H9 (cell line): ENCODE measurements at regions not wholly inside any gene's neighbourhood (a gene's known extent, or its start where the extent isn't known, plus 50 kb on each side); places are given as distances from the start of the nearest gene placed in this dataset.

Experiments used
- DNase-seq: peaks from one replicate; pipeline ENCODE4 v3.0.0-alpha.2; 2017
- H2AFZ ChIP-seq: one replicate; pipeline ENCODE4 v1.6.1; 2013; ENCODE audit warnings: mild to moderate bottlenecking, low read length, control low read depth, moderate library complexity
- H2AK5ac ChIP-seq: 2 replicates; pipeline ENCODE4 v1.6.1; 2013; ENCODE audit warnings: low read length, control low read depth, mixed read lengths; ENCODE audit not compliant: insufficient read length
- H2BK120ac ChIP-seq: one replicate; pipeline ENCODE4 v1.6.1; 2013; ENCODE audit warnings: low read depth, mild to moderate bottlenecking, low read length, control low read depth, inconsistent platforms; ENCODE audit not compliant: poor library complexity, severe bottlenecking
- H2BK12ac ChIP-seq: 2 replicates; pipeline ENCODE4 v1.6.1; 2013; ENCODE audit warnings: low read length, control low read depth, mixed read lengths, low read depth; ENCODE audit not compliant: insufficient read length
- H2BK15ac ChIP-seq: 2 replicates; pipeline ENCODE4 v1.6.1; 2013; ENCODE audit warnings: low read depth, low read length, control low read depth
- H2BK20ac ChIP-seq: one replicate; pipeline ENCODE4 v1.6.1; 2013; ENCODE audit warnings: low read depth, mild to moderate bottlenecking, low read length, control low read depth, inconsistent platforms; ENCODE audit not compliant: poor library complexity, severe bottlenecking
- H2BK5ac ChIP-seq: 2 replicates; pipeline ENCODE4 v1.6.1; 2013; ENCODE audit warnings: low read length, control low read depth, mixed read lengths; ENCODE audit not compliant: insufficient read length
- H3K14ac ChIP-seq: 2 replicates; pipeline ENCODE4 v1.6.1; 2013; ENCODE audit warnings: low read length, control low read depth; ENCODE audit not compliant: insufficient read depth
- H3K18ac ChIP-seq: 2 replicates; pipeline ENCODE4 v1.6.1; 2013; ENCODE audit warnings: low read depth, mild to moderate bottlenecking, mixed read lengths, low read length, control low read depth; ENCODE audit not compliant: insufficient read length
- H3K23ac ChIP-seq: 2 replicates; pipeline ENCODE4 v1.6.1; 2013; ENCODE audit warnings: low read length, control low read depth, mixed read lengths, low read depth; ENCODE audit not compliant: insufficient read length
- H3K23me2 ChIP-seq: 2 replicates; pipeline ENCODE4 v1.6.1; 2013; ENCODE audit warnings: low read depth, mild to moderate bottlenecking, mixed read lengths, low read length, control low read depth; ENCODE audit not compliant: insufficient read length, poor library complexity, severe bottlenecking
- H3K27ac ChIP-seq: 2 replicates; pipeline ENCODE4 v1.5.1; 2013; ENCODE audit warnings: low read length, control low read depth, mixed read lengths, low read depth; ENCODE audit not compliant: insufficient read length
- H3K27me3 ChIP-seq: 2 replicates; pipeline ENCODE4 v1.6.1; 2013; ENCODE audit warnings: low read length, control low read depth, inconsistent platforms; ENCODE audit not compliant: insufficient read depth
- H3K4ac ChIP-seq: 2 replicates; pipeline ENCODE4 v1.6.1; 2013; ENCODE audit warnings: low read depth, mild to moderate bottlenecking, control low read depth, inconsistent platforms, low read length, moderate library complexity
- H3K4me1 ChIP-seq: 2 replicates; pipeline ENCODE4 v1.6.1; 2013; ENCODE audit warnings: low read length, control low read depth, inconsistent platforms; ENCODE audit not compliant: insufficient read depth
- H3K4me2 ChIP-seq: 2 replicates; pipeline ENCODE4 v1.6.1; 2013; ENCODE audit warnings: low read length, control low read depth, mixed read lengths; ENCODE audit not compliant: insufficient read length, insufficient read depth
- H3K56ac ChIP-seq: 2 replicates; pipeline ENCODE4 v1.6.1; 2013; ENCODE audit warnings: low read depth, mild to moderate bottlenecking, mixed read lengths, low read length, control low read depth; ENCODE audit not compliant: insufficient read length
- H3K79me1 ChIP-seq: 2 replicates; pipeline ENCODE4 v1.6.1; 2013; ENCODE audit warnings: low read depth, mild to moderate bottlenecking, moderate library complexity, low read length, control low read depth, inconsistent platforms; ENCODE audit not compliant: insufficient read depth, poor library complexity, severe bottlenecking
- H3K79me2 ChIP-seq: 2 replicates; pipeline ENCODE4 v1.6.1; 2013; ENCODE audit warnings: low read length, control low read depth, inconsistent platforms; ENCODE audit not compliant: insufficient read depth
- H3K9ac ChIP-seq: 2 replicates; pipeline ENCODE4 v1.6.1; 2013; ENCODE audit warnings: low read length, control low read depth, mixed read lengths; ENCODE audit not compliant: insufficient read length; ENCODE audit errors: extremely low read depth
- H3K9me3 ChIP-seq: one replicate; pipeline ENCODE4 v1.6.1; 2013; ENCODE audit warnings: low read depth, low read length, inconsistent platforms; ENCODE audit not compliant: control insufficient read depth
- H3T11ph ChIP-seq: one replicate; pipeline ENCODE4 v1.6.1; 2013; ENCODE audit warnings: mild to moderate bottlenecking, low read length, control low read depth, inconsistent platforms
- H4K20me1 ChIP-seq: one replicate; pipeline ENCODE4 v1.6.1; 2013; ENCODE audit not compliant: control insufficient read depth, insufficient read length, insufficient read depth
- H4K5ac ChIP-seq: 2 replicates; pipeline ENCODE4 v1.6.1; 2013; ENCODE audit warnings: low read depth, mild to moderate bottlenecking, mixed read lengths, low read length, control low read depth; ENCODE audit not compliant: insufficient read length
- H4K8ac ChIP-seq: replicated peaks from 2 replicates; pipeline ENCODE4 v1.6.1; 2013; ENCODE audit warnings: low read length, control low read depth, mixed read lengths, low read depth; ENCODE audit not compliant: insufficient read length
- H4K91ac ChIP-seq: 2 replicates; pipeline ENCODE4 v1.6.1; 2013; ENCODE audit warnings: low read depth, mild to moderate bottlenecking, moderate library complexity, mixed read lengths, low read length, control low read depth; ENCODE audit not compliant: insufficient read length
- H3K27ac Mint-ChIP-seq, 3 experiments: 2 replicates in 2 of 3; 3 replicates in 1 of 3; pipeline ENCODE4 v1.8.0; 2020 to 2021; ENCODE audit warnings: mixed read lengths in 3 of 3, mild to moderate bottlenecking in 1 of 3, moderate library complexity in 1 of 3
- H3K27me3 Mint-ChIP-seq: 2 replicates; pipeline ENCODE4 v1.8.0; 2021; ENCODE audit warnings: low read depth, mild to moderate bottlenecking, moderate library complexity, mixed read lengths
- H3K36me3 Mint-ChIP-seq, 3 experiments: 2 replicates in 2 of 3; 3 replicates in 1 of 3; pipeline ENCODE4 v1.8.0; 2020 to 2021; ENCODE audit warnings: low read depth in 3 of 3, mixed read lengths in 3 of 3; ENCODE audit not compliant: insufficient read depth in 1 of 3
- H3K4me1 Mint-ChIP-seq, 2 experiments: 2 replicates each; pipeline ENCODE4 v1.8.0; 2020; ENCODE audit warnings: mixed read lengths in 2 of 2
- H3K4me3 Mint-ChIP-seq, 2 experiments: 2 replicates in 1 of 2; 3 replicates in 1 of 2; pipeline ENCODE4 v1.8.0; 2020 to 2021; ENCODE audit warnings: mild to moderate bottlenecking in 2 of 2, mixed read lengths in 2 of 2, moderate library complexity in 1 of 2
- H3K9me3 Mint-ChIP-seq, 2 experiments: 2 replicates in 1 of 2; 3 replicates in 1 of 2; pipeline ENCODE4 v1.8.0; 2020; ENCODE audit warnings: mild to moderate bottlenecking in 2 of 2, mixed read lengths in 2 of 2, moderate library complexity in 1 of 2
- CTCF ChIP-seq: fragments of 200-600 bp; sonication (generic); conservative IDR thresholded peaks from 3 replicates; pipeline ENCODE4 v1.8.0; 2021; ENCODE audit warnings: antibody characterized with exemption, mild to moderate bottlenecking
- WGBS: extraction: QIAGEN DNeasy Blood & Tissue Kit; methylation state at CpG from one replicate; pipeline ENCODE4 v1.1.7; 2013; ENCODE audit warnings: missing lambda C conversion rate, low lambda C conversion rate, mixed read lengths; ENCODE audit not compliant: insufficient read length; ENCODE audit errors: extremely low coverage; 5-methylcytosine and 5-hydroxymethylcytosine counted together

GRCh38 chr1:58931756-58932155 lies 147.9 kb upstream of the JUN start:
- DNase-seq, result no peak
- no peak overlapping the region for H2BK12ac ChIP-seq
- TF ChIP-seq CTCF, result no peak
- H3T11ph ChIP-seq, result no peak overlapping the region
- H3K36me3 Mint-ChIP-seq, result no peaks in the 10 kb centered on the region
- no peaks in the 10 kb centered on the region for H3K27me3 ChIP-seq
- no peaks in the 10 kb centered on the region for H3K79me2 ChIP-seq
- H4K20me1 ChIP-seq, result no peaks in the 10 kb centered on the region
- H3K27ac Mint-ChIP-seq, result no peak overlapping the region
- no peak overlapping the region for H4K5ac ChIP-seq
- H4K91ac ChIP-seq, result no peak overlapping the region
- no peak overlapping the region for H2BK5ac ChIP-seq
- H3K27ac ChIP-seq, result no peak overlapping the region
- no peak overlapping the region for H2BK120ac ChIP-seq
- WGBS, result no CpG with 5 or more reads among the region's 6 CpGs
- H3K27me3 Mint-ChIP-seq, result peaks cover 2% of the 10 kb centered on the region; the same call in 1 of the 2 replicates
- H3K18ac ChIP-seq, result no peak overlapping the region
- H3K56ac ChIP-seq, result no peak overlapping the region
- H2BK20ac ChIP-seq, result no peak overlapping the region
- H2BK15ac ChIP-seq, result no peak overlapping the region
- no peaks in the 10 kb centered on the region; the same call in 1 of the 2 replicates for H3K4me1 ChIP-seq
- no peak overlapping the region for H2AFZ ChIP-seq
- H2AK5ac ChIP-seq, result no peak overlapping the region
- no peak overlapping the region for H3K23ac ChIP-seq
- no peak overlapping the region for H3K9ac ChIP-seq
- no peaks in the 10 kb centered on the region for H3K9me3 Mint-ChIP-seq
- no peak overlapping the region for H3K14ac ChIP-seq
- H4K8ac ChIP-seq, result no peak overlapping the region
- no peaks in the 10 kb centered on the region for H3K9me3 ChIP-seq
- no peak overlapping the region for H3K4me2 ChIP-seq
- no peak overlapping the region for H3K4ac ChIP-seq
- no peaks in the 10 kb centered on the region for H3K79me1 ChIP-seq
- H3K4me3 Mint-ChIP-seq, result no peak overlapping the region
- H3K23me2 ChIP-seq, result no peaks in the 10 kb centered on the region
- peaks cover 8 to 13% of the 10 kb centered on the region in 2 experiments for H3K4me1 Mint-ChIP-seq
